HUES48 (cell line): ENCODE measurements at regions not wholly inside any gene's neighbourhood (a gene's known extent, or its start where the extent isn't known, plus 50 kb on each side); places are given as distances from the start of the nearest gene placed in this dataset.

Experiments
- H3K27ac ChIP-seq: one replicate; pipeline ENCODE4 v1.7.0; 2013; ENCODE audit warnings: low read depth, low read length, inconsistent platforms
- H3K27me3 ChIP-seq: 2 replicates; pipeline ENCODE4 v1.6.1; 2013; ENCODE audit warnings: mild to moderate bottlenecking, low read length; ENCODE audit not compliant: control insufficient read depth, insufficient read depth
- H3K36me3 ChIP-seq: 2 replicates; pipeline ENCODE4 v1.6.1; 2013; ENCODE audit warnings: low read length; ENCODE audit not compliant: control insufficient read depth, insufficient read depth
- H3K4me1 ChIP-seq: 2 replicates; pipeline ENCODE4 v1.6.1; 2013; ENCODE audit warnings: mild to moderate bottlenecking, low read length; ENCODE audit not compliant: control insufficient read depth, insufficient read depth
- H3K4me3 ChIP-seq: 2 replicates; pipeline ENCODE4 v1.5.1; 2013; ENCODE audit warnings: mild to moderate bottlenecking, low read depth, low read length
- H3K9ac ChIP-seq: 2 replicates; pipeline ENCODE4 v1.6.1; 2013; ENCODE audit warnings: mild to moderate bottlenecking, low read depth, low read length, moderate library complexity
- H3K9me3 ChIP-seq: 2 replicates; pipeline ENCODE4 v1.6.1; 2013; ENCODE audit warnings: low read length; ENCODE audit not compliant: control insufficient read depth, insufficient read depth

DNA sequence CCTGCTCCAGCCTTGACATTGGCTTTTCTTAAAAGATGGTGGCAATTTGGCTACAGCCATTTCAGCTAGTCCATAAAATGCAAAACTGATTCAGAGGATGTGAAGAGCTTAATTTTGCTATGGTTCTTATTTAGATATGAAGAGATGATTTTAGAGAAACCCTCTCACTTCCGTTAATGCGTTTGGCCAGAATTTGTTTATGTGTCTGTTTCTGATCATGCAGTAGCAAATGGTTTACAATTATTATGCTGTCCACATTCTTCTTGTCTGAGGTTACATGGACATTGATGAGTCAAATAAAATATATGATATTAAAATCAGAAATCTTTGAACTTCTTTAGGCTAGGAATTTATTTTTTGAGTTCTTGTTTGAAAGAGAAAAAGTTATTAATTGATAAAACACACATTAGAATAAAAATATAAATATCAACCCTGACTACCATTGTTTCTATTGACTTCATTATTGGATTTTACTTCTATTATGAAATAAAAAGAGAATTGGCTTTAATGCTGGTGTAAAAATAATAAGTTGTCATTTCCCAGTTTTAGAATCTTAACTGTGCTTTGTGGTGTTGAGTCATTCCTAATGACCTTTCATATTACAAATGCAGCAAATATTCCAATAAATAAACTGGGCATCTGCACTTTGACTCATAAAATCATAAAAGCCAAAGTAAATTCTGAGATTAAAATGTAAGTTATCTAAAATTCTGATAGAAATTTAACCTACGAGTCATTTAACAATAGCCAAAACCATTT is 1286.0 kb upstream of the GJE1 start:
- Histone ChIP-seq H3K4me3 (no peak overlapping the region), H3K36me3 (no peaks in the 10 kb centered on the region), H3K27ac (no peak overlapping the region), H3K9me3 (no peaks in the 10 kb centered on the region), H3K27me3 (no peaks in the 10 kb centered on the region), H3K9ac (no peak overlapping the region), H3K4me1 (no peaks in the 10 kb centered on the region)

- no peak overlapping the region for H3K4me3 ChIP-seq
- no peak overlapping the region for H3K27ac ChIP-seq
- H3K9me3 ChIP-seq, result no peaks in the 10 kb centered on the region
- no peaks in the 10 kb centered on the region for H3K27me3 ChIP-seq
- H3K36me3 ChIP-seq, result no peaks in the 10 kb centered on the region
- no peak overlapping the region for H3K9ac ChIP-seq
- no peaks in the 10 kb centered on the region for H3K4me1 ChIP-seq
Measured at GRCh38 chr6:140845701-140846100, 1287.0 kb upstream of the GJE1 start.

- Histone ChIP-seq H3K27me3 (no peaks in the 10 kb centered on the region), H3K27ac (no peak overlapping the region), H3K4me1 (no peaks in the 10 kb centered on the region), H3K9ac (no peak overlapping the region), H3K36me3 (no peaks in the 10 kb centered on the region), H3K4me3 (no peak overlapping the region), H3K9me3 (no peaks in the 10 kb centered on the region)
Measured at GRCh38 chr6:140844167-140844566, 1288.6 kb upstream of the GJE1 start.

DNA sequence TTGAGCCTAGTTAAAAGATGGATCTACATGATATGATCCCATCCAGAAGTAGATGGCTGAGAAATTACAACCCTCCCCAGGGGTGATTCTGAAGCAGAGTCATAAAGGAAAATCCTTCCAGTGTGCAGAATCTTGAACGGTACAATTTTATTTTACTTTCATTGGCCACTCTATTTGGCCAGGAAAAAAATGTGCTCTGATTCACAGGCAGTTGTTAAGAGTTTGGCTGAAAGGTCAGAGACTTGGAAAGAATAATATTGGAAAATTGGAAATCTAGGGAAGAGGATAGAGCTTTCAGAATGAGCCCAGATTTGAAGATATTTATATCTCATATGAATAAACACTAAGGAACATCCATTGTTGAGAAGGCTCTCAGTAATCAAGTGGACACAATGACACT is 1299.3 kb upstream of the GJE1 start:
- Histone ChIP-seq H3K36me3 (no peaks in the 10 kb centered on the region), H3K4me3 (no peak overlapping the region), H3K27me3 (no peaks in the 10 kb centered on the region), H3K9ac (no peak overlapping the region), H3K4me1 (no peaks in the 10 kb centered on the region), H3K27ac (no peak overlapping the region), H3K9me3 (no peaks in the 10 kb centered on the region)

DNA sequence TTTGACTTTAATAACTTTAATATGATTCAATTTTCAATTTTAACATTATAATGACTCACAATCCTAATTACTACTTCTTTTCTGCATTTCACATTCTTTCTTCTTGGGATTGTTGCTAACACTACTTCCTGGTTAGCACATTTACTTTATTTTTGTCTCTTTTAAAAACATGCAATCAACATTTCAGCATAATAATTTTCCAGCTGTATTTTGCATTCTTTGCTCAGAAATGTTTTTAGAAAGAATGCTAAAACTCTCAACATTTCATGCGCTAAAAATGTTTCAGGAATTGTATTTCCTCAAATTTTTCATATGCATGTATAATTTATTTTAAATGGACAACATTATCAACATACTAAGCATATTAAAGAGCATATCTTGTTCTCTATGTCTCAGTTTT is 1302.1 kb upstream of the GJE1 start:
- Histone ChIP-seq H3K27me3 (no peaks in the 10 kb centered on the region), H3K9ac (no peak overlapping the region), H3K9me3 (no peaks in the 10 kb centered on the region), H3K4me1 (no peaks in the 10 kb centered on the region), H3K36me3 (no peaks in the 10 kb centered on the region), H3K27ac (no peak overlapping the region), H3K4me3 (no peak overlapping the region)

- Histone ChIP-seq H3K4me3 (no peak overlapping the region), H3K9me3 (no peaks in the 10 kb centered on the region), H3K4me1 (no peaks in the 10 kb centered on the region), H3K27me3 (no peaks in the 10 kb centered on the region), H3K9ac (no peak overlapping the region), H3K27ac (no peak overlapping the region), H3K36me3 (no peaks in the 10 kb centered on the region)
Measured at GRCh38 chr6:140828856-140829255, 1303.9 kb upstream of the GJE1 start.

GRCh38 chr6:140827593-140827992 is 1305.1 kb upstream of the GJE1 start:
- no peaks in the 10 kb centered on the region for H3K9me3 ChIP-seq
- H3K27ac ChIP-seq, result no peak overlapping the region
- no peaks in the 10 kb centered on the region for H3K36me3 ChIP-seq
- H3K9ac ChIP-seq, result no peak overlapping the region
- no peak overlapping the region for H3K4me3 ChIP-seq
- H3K27me3 ChIP-seq, result no peaks in the 10 kb centered on the region
- H3K4me1 ChIP-seq, result no peaks in the 10 kb centered on the region

- H3K4me1 ChIP-seq, result no peaks in the 10 kb centered on the region
- no peaks in the 10 kb centered on the region for H3K9me3 ChIP-seq
- H3K9ac ChIP-seq, result no peak overlapping the region
Measured at GRCh38 chr6:140825731-140826130, 1307.0 kb upstream of the GJE1 start.

DNA sequence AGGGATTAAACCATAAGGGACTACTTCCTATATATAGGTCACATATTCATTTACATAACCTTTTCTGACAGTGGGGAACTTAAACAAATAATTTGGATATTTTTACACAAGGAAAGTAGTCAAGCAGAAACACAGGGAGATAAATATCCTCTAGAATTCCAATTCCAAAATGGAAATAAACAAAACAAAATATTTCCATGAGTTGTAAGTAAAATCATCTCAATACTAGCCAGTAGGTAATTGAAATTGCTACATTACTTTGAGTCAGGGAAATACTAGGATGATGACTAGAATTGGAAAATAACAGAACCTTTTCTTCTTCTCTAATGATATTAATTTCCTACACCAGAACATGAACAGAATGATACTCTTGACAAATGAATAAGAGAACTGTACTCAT is 1308.1 kb upstream of the GJE1 start:
- Histone ChIP-seq H3K9ac (no peak overlapping the region), H3K4me3 (no peak overlapping the region), H3K9me3 (no peaks in the 10 kb centered on the region)

More at GRCh38 chr6:140825731-140826130, 1307.0 kb upstream of the GJE1 start:
- Histone ChIP-seq H3K27me3 (no peaks in the 10 kb centered on the region), H3K4me3 (no peak overlapping the region), H3K36me3 (no peaks in the 10 kb centered on the region), H3K27ac (no peak overlapping the region)

GRCh38 chr6:140821196-140821595 is 1311.5 kb upstream of the GJE1 start:
- Histone ChIP-seq H3K27me3 (no peaks in the 10 kb centered on the region), H3K4me3 (no peak overlapping the region), H3K9me3 (no peaks in the 10 kb centered on the region), H3K9ac (no peak overlapping the region), H3K27ac (no peak overlapping the region), H3K4me1 (no peaks in the 10 kb centered on the region), H3K36me3 (no peaks in the 10 kb centered on the region)

More for the DNA sequence above, 1308.1 kb upstream of the GJE1 start:
- Histone ChIP-seq H3K27ac (no peak overlapping the region), H3K4me1 (no peaks in the 10 kb centered on the region), H3K36me3 (no peaks in the 10 kb centered on the region), H3K27me3 (no peaks in the 10 kb centered on the region)

DNA sequence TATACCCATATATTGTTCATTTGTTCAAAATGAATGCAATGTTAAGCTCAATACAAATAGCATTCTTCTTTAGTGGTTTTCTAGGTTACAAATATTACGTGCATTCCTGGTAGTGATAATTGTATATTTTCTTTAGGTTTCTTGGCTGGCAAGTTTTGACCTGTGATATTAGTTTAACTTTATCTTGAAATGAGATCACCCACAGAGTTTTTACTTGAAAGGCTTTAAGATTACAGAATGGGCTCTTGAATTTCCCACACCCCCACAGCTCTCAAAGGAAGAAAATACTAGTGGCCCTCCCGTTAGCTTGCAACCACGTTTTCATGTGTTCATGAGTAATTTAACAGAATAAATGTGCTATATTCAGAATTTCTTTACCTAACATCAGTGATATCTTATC is 1315.5 kb upstream of the GJE1 start:
- no peaks in the 10 kb centered on the region for H3K4me1 ChIP-seq
- no peaks in the 10 kb centered on the region for H3K9me3 ChIP-seq
- no peak overlapping the region for H3K9ac ChIP-seq
- H3K4me3 ChIP-seq, result no peak overlapping the region
- H3K27me3 ChIP-seq, result no peaks in the 10 kb centered on the region
- H3K36me3 ChIP-seq, result no peaks in the 10 kb centered on the region
- no peak overlapping the region for H3K27ac ChIP-seq
